M059J (cell line): ENCODE measurements at regions not wholly inside any gene's neighbourhood (a gene's known extent, or its start where the extent isn't known, plus 50 kb on each side); places are given as distances from the start of the nearest gene placed in this dataset.

ENCODE experiments used
- DNase-seq: peaks from one replicate; pipeline ENCODE4 v3.0.0-alpha.2; 2012; ENCODE audit warnings: low read depth

GRCh38 chr14:40911141-40911540 lies 695.5 kb upstream of the LRFN5 start:
- no peak for DNase-seq

GRCh38 chr14:40909906-40910305 lies 696.8 kb upstream of the LRFN5 start:
- no peak for DNase-seq

- no peak for DNase-seq
Observed at GRCh38 chr14:40903709-40904108, 703.0 kb upstream of the LRFN5 start.

GRCh38 chr14:40899435-40899834 lies 707.2 kb upstream of the LRFN5 start:
- DNase-seq, result no peak

- no peak for DNase-seq
Observed at GRCh38 chr14:40894846-40895245, 711.8 kb upstream of the LRFN5 start.

- no peak for DNase-seq
Observed at GRCh38 chr14:40889126-40889525, 717.5 kb upstream of the LRFN5 start.

GRCh38 chr14:40887912-40888311 lies 718.8 kb upstream of the LRFN5 start:
- DNase-seq, result no peak

- no peak for DNase-seq
Observed at GRCh38 chr14:40870252-40870651, 736.4 kb upstream of the LRFN5 start.

- no peak for DNase-seq
Observed at GRCh38 chr14:40859055-40859454, 747.6 kb upstream of the LRFN5 start.

- DNase-seq, result no peak
Observed at GRCh38 chr14:40855343-40855742, 751.3 kb upstream of the LRFN5 start.

GRCh38 chr14:40850191-40850590 lies 756.5 kb upstream of the LRFN5 start:
- DNase-seq, result no peak

GRCh38 chr14:40847480-40847879 lies 759.2 kb upstream of the LRFN5 start:
- no peak for DNase-seq

GRCh38 chr14:40842816-40843215 lies 763.9 kb upstream of the LRFN5 start:
- DNase-seq, result no peak

GRCh38 chr14:40841886-40842285 lies 764.8 kb upstream of the LRFN5 start:
- DNase-seq, result no peak

GRCh38 chr14:40838601-40839000 lies 768.1 kb upstream of the LRFN5 start:
- DNase-seq, result no peak

- DNase-seq, result no peak
Observed at GRCh38 chr14:40806471-40806870, 800.2 kb upstream of the LRFN5 start.

- no peak for DNase-seq
Observed at GRCh38 chr14:40796168-40796567, 810.5 kb upstream of the LRFN5 start.

GRCh38 chr14:40784860-40785259 lies 821.8 kb upstream of the LRFN5 start:
- DNase-seq, result no peak

GRCh38 chr14:40762685-40763084 lies 844.0 kb upstream of the LRFN5 start:
- no peak for DNase-seq

GRCh38 chr14:40762177-40762576 lies 844.5 kb upstream of the LRFN5 start:
- DNase-seq, result no peak

- no peak for DNase-seq
Observed at GRCh38 chr14:40760704-40761103, 846.0 kb upstream of the LRFN5 start.

GRCh38 chr14:40758076-40758475 lies 848.6 kb upstream of the LRFN5 start:
- no peak for DNase-seq

GRCh38 chr14:40757376-40757950 lies 849.2 kb upstream of the LRFN5 start:
- DNase-seq, result no peak

GRCh38 chr14:40733206-40733605 lies 873.5 kb upstream of the LRFN5 start:
- no peak for DNase-seq

- no peak for DNase-seq
Observed at GRCh38 chr14:40727107-40727506, 879.6 kb upstream of the LRFN5 start.
